ENCODE measurements at regions not wholly inside any gene's neighbourhood (a gene's known extent, or its start where the extent isn't known, plus 50 kb on each side); places are given as distances from the start of the nearest gene placed in this dataset.
"Not testable (repeated sequence)": the region's sequence is repeated elsewhere in the genome, so short reads cannot be mapped to it uniquely, and the experiment has no call there.

DNA sequence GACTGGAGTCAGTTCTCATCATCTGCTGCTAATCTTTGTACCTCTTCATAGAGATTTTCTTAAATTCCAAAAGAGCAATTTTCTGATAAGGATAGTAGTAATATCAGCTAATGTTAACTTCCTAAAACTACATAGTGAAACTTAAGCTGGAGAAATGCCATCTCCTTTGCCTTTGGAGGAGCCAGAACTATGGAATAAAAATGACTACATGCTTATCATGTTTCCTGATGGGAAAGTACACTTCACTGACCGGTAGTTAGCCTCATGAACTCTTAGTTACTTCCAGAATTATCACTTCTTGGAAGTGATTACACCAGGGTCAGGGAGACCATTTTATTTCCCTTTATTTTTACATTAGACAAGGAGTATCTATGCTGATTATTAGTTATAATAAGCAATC lies 1222.1 kb upstream of the TMEM132C start:
- no peak for DNase-seq (ENCODE audit: low read depth in 2 of 2, low spot score in 1 of 2)

- DNase-seq (ENCODE audit: low read depth in 2 of 2, low spot score in 1 of 2): no peak
These were observed 1220.5 kb upstream of the TMEM132C start for GRCh38 chr12:127046467-127046866.

DNA sequence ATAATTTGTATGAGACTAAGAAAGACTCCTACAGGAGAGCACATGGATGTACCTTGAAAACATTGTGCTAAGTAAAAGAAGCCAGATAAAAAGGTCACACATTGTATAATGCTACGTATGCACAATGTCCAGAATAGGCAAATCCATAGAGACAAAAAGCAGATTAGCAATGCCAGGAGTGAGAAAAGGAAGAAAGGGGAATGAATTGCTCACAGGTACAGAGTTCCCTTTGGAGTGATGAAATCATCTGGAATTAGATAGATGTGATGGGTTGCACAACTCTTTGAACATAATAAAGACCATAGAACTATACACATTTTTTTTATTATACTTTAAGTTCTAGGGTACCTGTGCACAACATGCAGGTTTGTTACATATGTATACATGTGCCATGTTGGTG lies 1218.9 kb upstream of the TMEM132C start:
- DNase-seq (ENCODE audit: low read depth in 2 of 2, low spot score in 1 of 2): no peak

GRCh38 chr12:127048525-127048924 lies 1218.4 kb upstream of the TMEM132C start:
- DNase-seq (ENCODE audit: low read depth in 2 of 2, low spot score in 1 of 2): not testable (repeated sequence)

DNA sequence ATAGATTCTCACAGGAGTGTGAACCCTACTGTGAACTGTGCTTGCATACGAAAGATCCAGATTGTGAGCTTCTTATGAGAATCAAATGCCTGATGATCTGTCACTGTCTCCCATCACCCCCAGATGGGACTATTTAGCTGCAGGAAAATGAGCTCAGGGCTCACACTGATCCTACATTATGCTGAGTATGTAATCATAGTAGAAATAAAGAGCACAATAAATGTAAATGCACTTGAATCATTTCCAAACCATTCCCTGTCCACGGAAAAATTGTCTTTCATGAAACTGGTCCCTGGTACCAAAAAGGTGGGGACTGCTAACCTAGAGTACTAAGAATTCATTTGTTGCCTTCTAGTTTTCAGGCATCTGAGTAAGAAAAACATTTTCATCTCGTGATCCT lies 1215.8 kb upstream of the TMEM132C start:
- no peak for DNase-seq (ENCODE audit: low read depth in 2 of 2, low spot score in 1 of 2)

DNA sequence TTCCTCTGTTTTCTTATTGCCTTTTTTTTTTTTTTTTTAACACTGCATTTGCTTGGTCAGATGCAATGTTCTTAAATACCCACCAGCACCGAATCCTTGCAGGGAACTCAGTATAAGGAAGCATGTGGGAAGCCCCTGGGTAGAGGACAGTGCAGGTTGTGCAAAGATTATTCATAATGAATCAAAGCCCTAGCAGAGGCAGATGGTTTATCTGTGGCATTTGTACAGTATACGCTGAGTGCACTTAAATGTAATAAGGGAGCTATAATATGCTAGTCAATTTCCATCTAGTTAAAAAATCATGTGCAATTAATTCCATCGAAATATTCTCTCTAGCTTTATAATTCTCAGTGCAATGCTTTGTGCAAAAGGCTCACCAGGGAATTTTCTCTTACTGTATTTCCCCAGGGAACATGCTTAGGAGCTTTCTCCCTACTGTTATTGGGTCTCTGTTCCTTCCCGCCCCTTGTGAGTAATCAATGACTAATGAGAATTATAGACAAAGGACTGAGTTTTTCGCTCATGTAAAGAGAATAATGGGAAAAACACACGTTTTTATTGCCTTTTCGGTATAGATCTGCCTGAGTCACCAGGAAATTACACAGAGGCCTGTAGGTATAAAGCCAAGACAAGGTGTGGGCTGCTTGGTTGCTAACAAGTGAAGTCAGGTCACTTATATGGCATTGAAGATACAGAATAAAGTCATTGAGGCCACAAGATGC lies 1214.3 kb upstream of the TMEM132C start:
- DNase-seq (ENCODE audit: low read depth in 2 of 2, low spot score in 1 of 2): no peak

DNA sequence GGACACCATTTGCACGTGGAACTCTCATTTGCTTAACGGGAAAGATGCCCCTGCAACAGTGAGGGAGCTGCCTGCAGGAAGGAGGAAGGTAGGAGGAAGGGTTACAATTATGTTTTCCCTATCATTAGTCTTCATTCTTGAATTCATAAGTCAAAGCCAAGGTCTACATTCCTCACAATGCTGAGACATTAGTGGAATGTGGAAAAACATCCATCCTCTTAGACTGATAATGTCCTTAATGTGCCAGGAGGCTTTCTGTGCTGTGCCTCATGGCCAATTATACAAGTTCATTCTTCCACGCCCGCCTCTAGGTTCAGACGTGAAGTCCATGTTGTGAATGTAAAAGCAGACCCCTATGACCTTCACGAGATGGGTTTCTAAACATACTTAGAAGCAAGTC lies 1212.4 kb upstream of the TMEM132C start:
- DNase-seq (ENCODE audit: low read depth in 2 of 2, low spot score in 1 of 2): no peak

- DNase-seq (ENCODE audit: low read depth in 2 of 2, low spot score in 1 of 2): no peak
These were observed 1206.6 kb upstream of the TMEM132C start for GRCh38 chr12:127060310-127060847.

GRCh38 chr12:127060933-127061332 lies 1206.0 kb upstream of the TMEM132C start:
- DNase-seq (ENCODE audit: low read depth in 2 of 2, low spot score in 1 of 2): no peak

DNA sequence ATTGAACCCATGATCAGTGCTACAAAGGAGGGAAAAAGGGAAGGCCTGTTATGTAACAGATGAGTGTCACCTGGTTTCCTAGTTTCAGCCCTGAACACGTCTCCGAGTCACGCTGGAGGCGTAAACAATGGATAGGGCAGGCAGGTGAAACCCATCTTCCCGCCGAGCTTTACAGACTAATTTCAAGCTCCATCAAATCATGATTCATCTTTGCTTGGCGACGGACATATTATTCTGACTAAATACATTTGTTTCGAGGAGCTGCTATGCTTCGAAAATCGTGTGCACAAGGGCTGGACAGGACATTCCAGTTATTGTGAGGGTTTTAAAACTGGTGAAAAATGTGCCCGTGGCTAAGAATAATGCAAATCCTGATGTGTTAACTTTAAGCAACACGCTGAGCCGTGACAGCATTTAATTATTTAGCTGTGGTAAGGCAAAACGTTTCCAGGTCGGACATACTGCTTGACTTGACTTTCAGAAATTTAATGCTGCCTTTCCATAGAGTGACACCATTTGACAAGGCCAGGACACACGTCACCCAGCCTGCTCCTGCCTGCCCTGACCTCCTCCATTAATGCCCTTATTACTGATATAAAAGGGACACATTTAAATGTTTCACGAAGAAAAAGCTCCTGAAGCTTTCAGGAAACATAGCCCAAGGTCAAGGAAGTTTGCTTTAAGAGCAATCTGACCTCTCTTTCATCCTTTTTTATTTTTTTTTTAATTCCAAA lies 1203.5 kb upstream of the TMEM132C start:
- DNase-seq (ENCODE audit: low read depth in 2 of 2, low spot score in 1 of 2): no peak

DNA sequence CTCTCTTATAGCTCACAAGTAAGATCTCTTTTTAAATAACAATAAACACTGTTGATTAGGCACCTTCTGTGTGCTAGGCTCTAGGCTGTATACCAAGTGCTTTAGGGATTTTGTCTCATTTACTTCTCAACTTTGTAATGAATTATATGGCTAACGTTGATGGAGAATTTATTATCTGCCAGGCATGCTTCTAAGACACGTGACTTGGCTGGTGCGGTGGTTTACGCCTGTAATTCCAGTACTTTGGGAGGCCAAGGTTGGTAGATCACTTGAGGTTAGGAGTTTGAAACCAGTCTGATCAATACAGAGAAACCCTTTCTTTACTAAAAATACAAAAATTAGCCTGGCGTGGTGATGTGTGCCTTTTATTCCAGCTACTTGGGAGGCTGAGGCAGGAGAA lies 1202.8 kb upstream of the TMEM132C start:
- no peak for DNase-seq (ENCODE audit: low read depth in 2 of 2, low spot score in 1 of 2)

- DNase-seq (ENCODE audit: low read depth in 2 of 2, low spot score in 1 of 2): no peak
These were observed 1201.4 kb upstream of the TMEM132C start for GRCh38 chr12:127065595-127065994.

GRCh38 chr12:127070515-127071157 lies 1196.3 kb upstream of the TMEM132C start:
- DNase-seq (ENCODE audit: low read depth in 2 of 2, low spot score in 1 of 2): no peak

- DNase-seq (ENCODE audit: low read depth in 2 of 2, low spot score in 1 of 2): no peak
These were observed 1192.8 kb upstream of the TMEM132C start for GRCh38 chr12:127074161-127074560.

DNA sequence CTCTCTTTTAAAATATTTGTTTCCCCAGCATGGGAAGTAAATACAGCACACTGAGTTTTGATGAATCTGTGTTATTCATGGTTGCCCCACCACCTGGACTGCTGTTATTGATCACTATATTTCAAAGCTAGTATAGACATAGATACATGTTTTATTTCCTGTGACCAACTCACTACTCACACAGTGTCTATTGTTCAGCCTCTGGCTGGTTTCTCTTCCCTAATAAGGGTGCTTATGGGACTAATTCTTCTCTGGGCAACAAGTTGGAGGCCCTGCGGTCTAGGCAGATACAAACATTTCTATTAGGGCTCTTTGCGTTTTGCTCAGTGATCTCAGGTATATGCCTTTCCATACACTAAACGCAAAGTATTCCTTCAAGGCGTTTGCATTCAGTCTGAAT lies 1191.0 kb upstream of the TMEM132C start:
- no peak for DNase-seq (ENCODE audit: low read depth in 2 of 2, low spot score in 1 of 2)

DNA sequence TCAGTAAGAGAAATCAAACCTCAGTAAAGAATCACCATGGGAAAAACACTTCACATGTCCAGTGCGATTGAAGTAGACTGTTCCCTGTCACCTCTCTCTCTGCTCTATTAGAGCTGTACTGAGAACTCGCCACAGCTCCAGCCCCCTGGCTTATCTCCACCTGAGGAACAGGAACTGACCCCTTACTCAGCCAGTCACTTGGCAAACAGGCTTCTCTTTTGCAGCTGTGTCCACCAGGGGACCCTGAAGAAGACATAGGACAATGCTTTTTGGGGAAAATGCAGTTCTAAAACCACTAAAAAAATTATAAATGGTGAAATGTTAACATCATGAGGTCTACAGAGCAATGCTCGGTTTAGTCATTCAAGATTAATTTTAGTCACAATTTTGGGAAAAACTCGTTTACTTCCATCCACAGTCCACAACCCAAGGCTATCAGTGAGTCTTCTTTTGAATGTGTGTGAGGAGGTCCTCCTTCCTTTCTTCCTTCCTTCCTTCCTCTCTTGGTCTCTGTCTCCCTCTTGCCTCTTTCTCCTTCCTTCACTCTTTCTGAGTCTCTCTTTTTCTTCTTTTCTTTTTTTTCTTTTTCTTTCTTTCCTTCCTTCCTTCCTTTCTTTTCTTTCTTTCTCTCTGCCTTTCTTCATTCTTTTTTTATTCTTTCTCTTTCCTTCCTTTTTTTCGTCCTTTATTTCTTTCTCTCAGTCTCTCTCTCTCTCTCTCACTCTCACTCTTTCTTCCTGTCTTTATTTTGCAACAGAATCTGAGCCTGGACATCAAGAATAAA lies 1189.5 kb upstream of the TMEM132C start:
- no peak for DNase-seq (ENCODE audit: low read depth in 2 of 2, low spot score in 1 of 2)

GRCh38 chr12:127078577-127079350 lies 1188.2 kb upstream of the TMEM132C start:
- DNase-seq (ENCODE audit: low read depth in 2 of 2, low spot score in 1 of 2): no peak

GRCh38 chr12:127079636-127080035 lies 1187.3 kb upstream of the TMEM132C start:
- DNase-seq (ENCODE audit: low read depth in 2 of 2, low spot score in 1 of 2): no peak

DNA sequence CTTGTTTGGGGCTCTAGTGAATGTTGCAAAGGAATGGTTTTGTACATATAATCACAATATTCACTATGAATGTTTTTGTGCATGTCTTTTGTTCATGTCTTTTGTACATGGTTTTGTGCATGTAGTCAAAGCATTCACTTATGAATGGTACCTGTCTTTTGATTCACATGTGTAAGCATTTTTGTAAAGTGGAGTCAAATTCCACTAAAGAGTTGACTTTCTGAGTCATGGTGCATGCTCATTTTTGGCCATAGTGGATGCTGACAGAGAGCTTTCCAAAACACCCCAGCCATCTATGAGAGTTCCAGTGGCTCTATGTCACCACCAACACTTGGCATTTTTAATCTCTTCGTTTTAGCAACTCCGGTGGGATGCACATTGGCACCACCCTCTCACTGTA lies 1185.9 kb upstream of the TMEM132C start:
- DNase-seq (ENCODE audit: low read depth in 2 of 2, low spot score in 1 of 2): no peak
